GM23338 (cell line): ENCODE measurements at regions not wholly inside any gene's neighbourhood (a gene's known extent, or its start where the extent isn't known, plus 50 kb on each side); places are given as distances from the start of the nearest gene placed in this dataset.
"Not testable (repeated sequence)": the region's sequence is repeated elsewhere in the genome, so short reads cannot be mapped to it uniquely, and the experiment has no call there.

ENCODE experiments used
- ATAC-seq: fragments of 200-7000 bp; cut with Tn5 transposase; 3 replicates; pipeline ENCODE4 v1.9.1; 2020
- DNase-seq: peaks from one replicate; pipeline ENCODE4 v3.0.0-alpha.2; 2015; ENCODE audit warnings: low spot score
- H2AFZ ChIP-seq: fragments of 200-600 bp; sonication (generic); 2 replicates; pipeline ENCODE4 v1.8.0; 2016; ENCODE audit warnings: antibody characterized with exemption, mild to moderate bottlenecking, moderate library complexity
- H3F3A ChIP-seq: fragments of 200-600 bp; sonication (generic); replicated peaks from 2 replicates; pipeline ENCODE4 v1.8.0; 2017; ENCODE audit warnings: antibody characterized with exemption, mixed run types, low read depth
- H3K27ac ChIP-seq: fragments of 200-600 bp; sonication (generic); 2 replicates; pipeline ENCODE4 v1.6.1; 2016; ENCODE audit warnings: low read depth
- H3K27me3 ChIP-seq: fragments of 200-600 bp; sonication (generic); 2 replicates; pipeline ENCODE4 v1.8.0; 2016; ENCODE audit warnings: mild to moderate bottlenecking, mixed run types, moderate library complexity; ENCODE audit not compliant: insufficient read depth
- H3K36me3 ChIP-seq: fragments of 200-600 bp; sonication (generic); 2 replicates; pipeline ENCODE4 v1.8.0; 2016; ENCODE audit warnings: mild to moderate bottlenecking; ENCODE audit not compliant: insufficient read depth
- H3K4me1 ChIP-seq: fragments of 200-600 bp; sonication (generic); 2 replicates; pipeline ENCODE4 v1.8.0; 2016; ENCODE audit warnings: mild to moderate bottlenecking, moderate library complexity; ENCODE audit not compliant: insufficient read depth
- H3K4me2 ChIP-seq: fragments of 200-600 bp; sonication (generic); 2 replicates; pipeline ENCODE4 v1.7.1; 2017; ENCODE audit warnings: mixed run types
- H3K4me3 ChIP-seq: fragments of 200-600 bp; sonication (generic); 2 replicates; pipeline ENCODE4 v1.6.1; 2016; ENCODE audit warnings: mixed run types
- H3K79me2 ChIP-seq: fragments of 200-600 bp; sonication (generic); replicated peaks from 2 replicates; pipeline ENCODE4 v1.8.0; 2017; ENCODE audit warnings: mild to moderate bottlenecking; ENCODE audit not compliant: insufficient read depth
- H3K9me2 ChIP-seq: fragments of 200-600 bp; sonication (generic); 2 replicates; pipeline ENCODE4 v1.8.0; 2017; ENCODE audit not compliant: insufficient read depth
- H4K20me1 ChIP-seq: fragments of 200-600 bp; sonication (generic); replicated peaks from 2 replicates; pipeline ENCODE4 v1.8.0; 2017; ENCODE audit warnings: mild to moderate bottlenecking; ENCODE audit not compliant: insufficient read depth
- H3K27ac Mint-ChIP-seq: 2 replicates; pipeline ENCODE4 v1.8.0; 2020; ENCODE audit warnings: inconsistent platforms, mild to moderate bottlenecking, moderate library complexity, mixed read lengths
- H3K27me3 Mint-ChIP-seq: 3 replicates; pipeline ENCODE4 v1.8.0; 2022; ENCODE audit warnings: low read depth, mild to moderate bottlenecking, moderate library complexity, mixed read lengths, inconsistent platforms; ENCODE audit not compliant: insufficient read depth, poor library complexity
- H3K36me3 Mint-ChIP-seq: 3 replicates; pipeline ENCODE4 v1.8.0; 2021; ENCODE audit warnings: low read depth, mild to moderate bottlenecking, inconsistent platforms, moderate library complexity, mixed read lengths
- H3K4me1 Mint-ChIP-seq: 3 replicates; pipeline ENCODE4 v1.8.0; 2020; ENCODE audit warnings: mild to moderate bottlenecking, inconsistent platforms, mixed read lengths
- H3K4me3 Mint-ChIP-seq: 3 replicates; pipeline ENCODE4 v1.8.0; 2021; ENCODE audit warnings: moderate library complexity, mild to moderate bottlenecking, inconsistent platforms, mixed read lengths
- H3K9me3 Mint-ChIP-seq: 3 replicates; pipeline ENCODE4 v1.8.0; 2020; ENCODE audit warnings: moderate library complexity, mild to moderate bottlenecking, inconsistent platforms, mixed read lengths
- CREB1 ChIP-seq: fragments of 250-450 bp; sonication (Bioruptor Pico); IDR thresholded peaks from 2 replicates; pipeline ENCODE4 v1.5.0; 2020; ENCODE audit warnings: low read depth, mild to moderate bottlenecking, moderate library complexity
- EZH2 ChIP-seq: fragments of 200-600 bp; sonication (generic); IDR thresholded peaks from one replicate; pipeline ENCODE4 v1.8.0; 2017; ENCODE audit warnings: antibody characterized with exemption, mild to moderate bottlenecking, low read depth; ENCODE audit not compliant: unreplicated experiment
- POLR2AphosphoS5 ChIP-seq: IDR thresholded peaks from 2 replicates; pipeline ENCODE4 v1.6.1; 2016; ENCODE audit warnings: antibody characterized with exemption, low read depth
- STAT1 ChIP-seq: IDR thresholded peaks from one replicate; pipeline ENCODE4 v1.6.1; 2016; ENCODE audit warnings: antibody characterized with exemption; ENCODE audit not compliant: unreplicated experiment
- ZNF114 ChIP-seq: fragments of 250-450 bp; sonication (Bioruptor Pico); IDR thresholded peaks from 2 replicates; pipeline ENCODE4 v1.5.0; 2020; ENCODE audit warnings: mild to moderate bottlenecking, moderate library complexity
- TF ChIP-seq, protein P1 (sequence below): fragments of 250-450 bp; sonication (Bioruptor Pico); IDR thresholded peaks from 2 replicates; pipeline ENCODE4 v1.5.0; 2020; ENCODE audit warnings: mild to moderate bottlenecking, moderate library complexity

DNA sequence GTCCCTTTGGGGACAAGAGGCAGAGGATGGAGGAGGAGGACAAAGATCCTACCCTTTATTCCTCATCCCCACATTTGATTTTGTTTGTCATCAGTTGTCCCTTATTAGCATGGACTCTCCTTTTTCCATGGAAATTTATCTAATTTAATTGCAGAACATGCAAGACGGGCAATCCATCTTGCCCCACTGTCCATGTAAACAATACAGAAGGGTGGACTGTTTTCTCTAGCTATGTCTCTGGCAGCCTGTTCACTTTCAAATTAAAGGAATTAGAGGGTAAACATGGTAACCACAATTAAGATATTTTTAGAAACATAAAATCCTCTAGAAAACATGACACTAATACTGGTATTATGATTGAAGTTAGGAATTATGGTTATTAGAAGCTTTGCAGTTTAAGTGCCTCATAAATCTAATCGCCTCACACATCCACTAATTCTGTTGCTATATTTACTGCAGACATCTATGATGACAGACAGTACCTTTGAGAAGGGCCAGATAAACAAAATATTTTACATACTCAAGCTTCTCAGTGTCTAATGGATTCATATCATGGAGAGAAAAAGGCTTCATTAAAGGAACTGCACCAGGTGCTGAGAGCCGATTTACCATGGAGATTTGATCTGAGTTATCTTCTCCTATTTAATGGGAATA lies 215.5 kb downstream of the LNPK start (continued):
- TF ChIP-seq CREB1 = no peak
- no peak for TF ChIP-seq EZH2
- no peak for TF ChIP-seq ZNF114
- TF ChIP-seq STAT1 = no peak
- TF ChIP-seq, protein P1, sequence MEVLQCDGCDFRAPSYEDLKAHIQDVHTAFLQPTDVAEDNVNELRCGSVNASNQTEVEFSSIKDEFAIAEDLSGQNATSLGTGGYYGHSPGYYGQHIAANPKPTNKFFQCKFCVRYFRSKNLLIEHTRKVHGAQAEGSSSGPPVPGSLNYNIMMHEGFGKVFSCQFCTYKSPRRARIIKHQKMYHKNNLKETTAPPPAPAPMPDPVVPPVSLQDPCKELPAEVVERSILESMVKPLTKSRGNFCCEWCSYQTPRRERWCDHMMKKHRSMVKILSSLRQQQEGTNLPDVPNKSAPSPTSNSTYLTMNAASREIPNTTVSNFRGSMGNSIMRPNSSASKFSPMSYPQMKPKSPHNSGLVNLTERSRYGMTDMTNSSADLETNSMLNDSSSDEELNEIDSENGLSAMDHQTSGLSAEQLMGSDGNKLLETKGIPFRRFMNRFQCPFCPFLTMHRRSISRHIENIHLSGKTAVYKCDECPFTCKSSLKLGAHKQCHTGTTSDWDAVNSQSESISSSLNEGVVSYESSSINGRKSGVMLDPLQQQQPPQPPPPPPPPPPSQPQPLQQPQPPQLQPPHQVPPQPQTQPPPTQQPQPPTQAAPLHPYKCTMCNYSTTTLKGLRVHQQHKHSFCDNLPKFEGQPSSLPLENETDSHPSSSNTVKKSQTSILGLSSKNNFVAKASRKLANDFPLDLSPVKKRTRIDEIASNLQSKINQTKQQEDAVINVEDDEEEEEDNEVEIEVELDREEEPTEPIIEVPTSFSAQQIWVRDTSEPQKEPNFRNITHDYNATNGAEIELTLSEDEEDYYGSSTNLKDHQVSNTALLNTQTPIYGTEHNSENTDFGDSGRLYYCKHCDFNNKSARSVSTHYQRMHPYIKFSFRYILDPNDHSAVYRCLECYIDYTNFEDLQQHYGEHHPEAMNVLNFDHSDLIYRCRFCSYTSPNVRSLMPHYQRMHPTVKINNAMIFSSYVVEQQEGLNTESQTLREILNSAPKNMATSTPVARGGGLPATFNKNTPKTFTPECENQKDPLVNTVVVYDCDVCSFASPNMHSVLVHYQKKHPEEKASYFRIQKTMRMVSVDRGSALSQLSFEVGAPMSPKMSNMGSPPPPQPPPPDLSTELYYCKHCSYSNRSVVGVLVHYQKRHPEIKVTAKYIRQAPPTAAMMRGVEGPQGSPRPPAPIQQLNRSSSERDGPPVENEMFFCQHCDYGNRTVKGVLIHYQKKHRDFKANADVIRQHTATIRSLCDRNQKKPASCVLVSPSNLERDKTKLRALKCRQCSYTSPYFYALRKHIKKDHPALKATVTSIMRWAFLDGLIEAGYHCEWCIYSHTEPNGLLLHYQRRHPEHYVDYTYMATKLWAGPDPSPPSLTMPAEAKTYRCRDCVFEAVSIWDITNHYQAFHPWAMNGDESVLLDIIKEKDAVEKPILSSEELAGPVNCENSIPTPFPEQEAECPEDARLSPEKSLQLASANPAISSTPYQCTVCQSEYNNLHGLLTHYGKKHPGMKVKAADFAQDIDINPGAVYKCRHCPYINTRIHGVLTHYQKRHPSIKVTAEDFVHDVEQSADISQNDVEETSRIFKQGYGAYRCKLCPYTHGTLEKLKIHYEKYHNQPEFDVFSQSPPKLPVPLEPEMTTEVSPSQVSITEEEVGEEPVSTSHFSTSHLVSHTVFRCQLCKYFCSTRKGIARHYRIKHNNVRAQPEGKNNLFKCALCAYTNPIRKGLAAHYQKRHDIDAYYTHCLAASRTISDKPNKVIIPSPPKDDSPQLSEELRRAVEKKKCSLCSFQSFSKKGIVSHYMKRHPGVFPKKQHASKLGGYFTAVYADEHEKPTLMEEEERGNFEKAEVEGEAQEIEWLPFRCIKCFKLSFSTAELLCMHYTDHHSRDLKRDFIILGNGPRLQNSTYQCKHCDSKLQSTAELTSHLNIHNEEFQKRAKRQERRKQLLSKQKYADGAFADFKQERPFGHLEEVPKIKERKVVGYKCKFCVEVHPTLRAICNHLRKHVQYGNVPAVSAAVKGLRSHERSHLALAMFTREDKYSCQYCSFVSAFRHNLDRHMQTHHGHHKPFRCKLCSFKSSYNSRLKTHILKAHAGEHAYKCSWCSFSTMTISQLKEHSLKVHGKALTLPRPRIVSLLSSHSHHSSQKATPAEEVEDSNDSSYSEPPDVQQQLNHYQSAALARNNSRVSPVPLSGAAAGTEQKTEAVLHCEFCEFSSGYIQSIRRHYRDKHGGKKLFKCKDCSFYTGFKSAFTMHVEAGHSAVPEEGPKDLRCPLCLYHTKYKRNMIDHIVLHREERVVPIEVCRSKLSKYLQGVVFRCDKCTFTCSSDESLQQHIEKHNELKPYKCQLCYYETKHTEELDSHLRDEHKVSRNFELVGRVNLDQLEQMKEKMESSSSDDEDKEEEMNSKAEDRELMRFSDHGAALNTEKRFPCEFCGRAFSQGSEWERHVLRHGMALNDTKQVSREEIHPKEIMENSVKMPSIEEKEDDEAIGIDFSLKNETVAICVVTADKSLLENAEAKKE = no peak
- no peak for TF ChIP-seq POLR2AphosphoS5

DNA sequence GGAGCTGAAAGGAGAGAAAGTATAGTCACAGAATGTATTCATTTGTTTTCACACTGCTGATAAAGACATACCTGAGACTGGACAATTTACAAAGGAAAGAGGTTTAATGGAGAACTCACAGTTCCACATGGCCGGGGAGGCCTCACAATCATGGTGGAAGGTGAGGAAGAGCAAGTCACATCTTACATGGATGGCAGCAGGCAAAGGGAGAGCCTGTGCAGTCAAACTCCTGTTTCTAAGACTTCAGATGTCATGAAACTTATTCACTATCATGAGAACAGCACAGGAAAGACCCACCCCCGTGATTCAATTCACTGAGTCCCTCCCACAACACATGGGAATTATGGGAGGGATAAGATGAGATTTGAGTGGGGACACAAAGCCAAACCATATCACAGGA lies 224.7 kb downstream of the LNPK start:
- not testable (repeated sequence) for H3K36me3 ChIP-seq, H3K27me3 Mint-ChIP-seq, H3K4me1 Mint-ChIP-seq, H3K4me1 ChIP-seq, H3K9me3 Mint-ChIP-seq, H2AFZ ChIP-seq, H3K79me2 ChIP-seq, H3K4me2 ChIP-seq, H3K27me3 ChIP-seq, H3K27ac Mint-ChIP-seq, H3K27ac ChIP-seq, H3K4me3 Mint-ChIP-seq, H3K36me3 Mint-ChIP-seq, DNase-seq, H3K9me2 ChIP-seq, H3K4me3 ChIP-seq, ATAC-seq, H4K20me1 ChIP-seq, H3F3A ChIP-seq
